Neural progenitor cell (in vitro differentiated cells): ENCODE measurements at regions not wholly inside any gene's neighbourhood (a gene's known extent, or its start where the extent isn't known, plus 50 kb on each side); places are given as distances from the start of the nearest gene placed in this dataset.

ENCODE experiments used
- EZH2 ChIP-seq: fragments of 200-600 bp; sonication (generic); IDR thresholded peaks from 2 replicates; pipeline ENCODE4 v1.6.1; 2017; ENCODE audit warnings: antibody characterized with exemption, mild to moderate bottlenecking, moderate library complexity
- EZH2phosphoT487 ChIP-seq: fragments of 200-600 bp; sonication (generic); IDR thresholded peaks from 2 replicates; pipeline ENCODE4 v1.6.1; 2017; ENCODE audit warnings: antibody characterized with exemption
- TF ChIP-seq, protein P1 (sequence below): fragments of 200-600 bp; sonication (generic); IDR thresholded peaks from 2 replicates; pipeline ENCODE4 v1.5.1; 2017; ENCODE audit warnings: antibody characterized with exemption, mild to moderate bottlenecking

DNA sequence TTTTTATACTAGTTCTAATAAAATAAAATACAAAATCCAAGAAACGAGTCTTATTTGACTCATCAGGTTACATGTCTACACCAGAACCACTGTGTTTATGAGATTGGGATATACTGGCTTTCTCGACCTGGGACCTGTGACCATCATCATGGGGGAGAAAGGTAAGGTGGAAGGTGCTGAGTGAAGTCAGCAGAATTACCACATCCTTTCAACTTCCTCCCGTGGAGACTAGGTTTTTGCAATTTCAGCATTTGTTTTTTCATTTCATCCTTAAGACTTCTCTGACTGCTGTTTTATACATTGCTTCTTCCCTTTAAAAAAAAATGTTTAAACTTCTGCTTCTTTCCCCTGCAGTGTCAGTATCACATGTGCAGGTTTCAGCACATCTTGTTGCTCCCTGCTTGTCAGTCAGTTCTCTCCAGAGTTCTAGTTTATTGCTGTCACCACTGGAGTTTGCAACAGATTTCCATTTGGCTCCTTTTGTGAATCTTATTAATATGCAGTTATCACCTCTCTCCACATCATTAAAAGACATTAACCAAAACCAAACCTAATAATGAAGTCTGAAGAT lies 60.4 kb upstream of the HAO2 start:
- TF ChIP-seq, protein P1, sequence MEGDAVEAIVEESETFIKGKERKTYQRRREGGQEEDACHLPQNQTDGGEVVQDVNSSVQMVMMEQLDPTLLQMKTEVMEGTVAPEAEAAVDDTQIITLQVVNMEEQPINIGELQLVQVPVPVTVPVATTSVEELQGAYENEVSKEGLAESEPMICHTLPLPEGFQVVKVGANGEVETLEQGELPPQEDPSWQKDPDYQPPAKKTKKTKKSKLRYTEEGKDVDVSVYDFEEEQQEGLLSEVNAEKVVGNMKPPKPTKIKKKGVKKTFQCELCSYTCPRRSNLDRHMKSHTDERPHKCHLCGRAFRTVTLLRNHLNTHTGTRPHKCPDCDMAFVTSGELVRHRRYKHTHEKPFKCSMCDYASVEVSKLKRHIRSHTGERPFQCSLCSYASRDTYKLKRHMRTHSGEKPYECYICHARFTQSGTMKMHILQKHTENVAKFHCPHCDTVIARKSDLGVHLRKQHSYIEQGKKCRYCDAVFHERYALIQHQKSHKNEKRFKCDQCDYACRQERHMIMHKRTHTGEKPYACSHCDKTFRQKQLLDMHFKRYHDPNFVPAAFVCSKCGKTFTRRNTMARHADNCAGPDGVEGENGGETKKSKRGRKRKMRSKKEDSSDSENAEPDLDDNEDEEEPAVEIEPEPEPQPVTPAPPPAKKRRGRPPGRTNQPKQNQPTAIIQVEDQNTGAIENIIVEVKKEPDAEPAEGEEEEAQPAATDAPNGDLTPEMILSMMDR: no peak
- no peak for TF ChIP-seq EZH2phosphoT487
- TF ChIP-seq EZH2: no peak
